Embryonic facial prominence (tissue), 1 donor: ENCODE measurements at regions not wholly inside any gene's neighbourhood (a gene's known extent, or its start where the extent isn't known, plus 50 kb on each side); places are given as distances from the start of the nearest gene placed in this dataset.

Experiments
- DNase-seq: peaks from one replicate; pipeline ENCODE4 v3.0.0-alpha.2; 2016; ENCODE audit errors: extremely low spot score

GRCh38 chr2:487186-488079 is 189.8 kb downstream of the TMEM18 start:
- no peak for DNase-seq

- no peak for DNase-seq
These were observed 190.8 kb downstream of the TMEM18 start for GRCh38 chr2:486371-486770.

DNA sequence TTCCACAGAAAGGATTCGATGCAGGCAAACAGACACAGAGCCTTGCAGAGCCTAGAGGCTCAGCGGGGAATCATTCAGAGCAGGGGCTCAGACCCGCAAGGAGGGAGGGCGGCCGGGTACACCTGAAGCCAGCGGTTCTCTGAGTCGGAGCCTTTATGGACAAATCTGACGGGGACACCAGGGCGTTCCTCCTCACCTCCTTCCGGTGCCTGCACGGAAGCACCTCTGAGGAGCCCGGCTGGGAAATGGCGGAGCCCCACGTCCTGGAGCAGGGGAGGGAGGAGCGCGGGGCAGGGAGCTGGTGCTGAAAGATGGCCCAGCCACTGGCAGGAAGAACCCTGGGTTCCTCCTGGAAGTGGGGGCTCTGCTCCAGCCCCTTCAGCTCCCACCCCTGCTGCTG is 193.5 kb upstream of the ALKAL2 start:
- DNase-seq = no peak

DNA sequence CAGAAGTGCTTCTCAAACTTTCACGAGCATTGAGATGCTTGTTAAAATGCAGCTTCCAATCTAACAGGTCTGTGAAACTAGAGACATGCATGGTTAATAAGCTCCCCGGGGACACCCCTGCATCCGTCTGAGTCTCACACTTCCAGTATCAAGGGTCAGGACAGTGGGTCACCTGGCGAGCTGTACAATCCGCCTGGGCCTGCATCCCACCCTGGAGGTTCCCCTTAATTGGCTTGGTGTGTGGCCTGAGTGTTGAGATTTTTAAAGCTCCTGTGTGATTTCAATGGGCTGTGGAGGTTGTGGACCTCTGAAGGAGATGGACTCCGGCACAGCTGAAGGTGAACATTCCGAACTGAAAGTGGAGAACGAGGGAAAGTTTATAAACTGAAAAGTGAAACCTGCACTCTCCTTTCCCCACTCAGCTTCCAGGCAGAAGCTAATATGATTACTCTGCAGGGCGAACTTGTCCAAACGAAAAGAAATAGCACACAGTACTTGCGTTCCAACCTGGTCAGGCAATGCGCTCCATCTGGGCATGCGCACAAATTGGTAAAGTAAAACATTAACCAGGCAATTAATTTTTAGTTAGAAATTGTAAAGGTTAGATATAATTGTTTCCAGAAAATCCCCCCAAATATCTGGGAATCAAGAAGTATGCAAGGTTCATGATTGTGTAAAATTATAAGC is 191.7 kb upstream of the ALKAL2 start:
- no peak for DNase-seq

- DNase-seq = no peak
These were observed 191.1 kb upstream of the ALKAL2 start for GRCh38 chr2:479031-479430.

GRCh38 chr2:471560-471959 is 183.7 kb upstream of the ALKAL2 start:
- no peak for DNase-seq

GRCh38 chr2:469514-469913 is 181.6 kb upstream of the ALKAL2 start:
- no peak for DNase-seq

DNA sequence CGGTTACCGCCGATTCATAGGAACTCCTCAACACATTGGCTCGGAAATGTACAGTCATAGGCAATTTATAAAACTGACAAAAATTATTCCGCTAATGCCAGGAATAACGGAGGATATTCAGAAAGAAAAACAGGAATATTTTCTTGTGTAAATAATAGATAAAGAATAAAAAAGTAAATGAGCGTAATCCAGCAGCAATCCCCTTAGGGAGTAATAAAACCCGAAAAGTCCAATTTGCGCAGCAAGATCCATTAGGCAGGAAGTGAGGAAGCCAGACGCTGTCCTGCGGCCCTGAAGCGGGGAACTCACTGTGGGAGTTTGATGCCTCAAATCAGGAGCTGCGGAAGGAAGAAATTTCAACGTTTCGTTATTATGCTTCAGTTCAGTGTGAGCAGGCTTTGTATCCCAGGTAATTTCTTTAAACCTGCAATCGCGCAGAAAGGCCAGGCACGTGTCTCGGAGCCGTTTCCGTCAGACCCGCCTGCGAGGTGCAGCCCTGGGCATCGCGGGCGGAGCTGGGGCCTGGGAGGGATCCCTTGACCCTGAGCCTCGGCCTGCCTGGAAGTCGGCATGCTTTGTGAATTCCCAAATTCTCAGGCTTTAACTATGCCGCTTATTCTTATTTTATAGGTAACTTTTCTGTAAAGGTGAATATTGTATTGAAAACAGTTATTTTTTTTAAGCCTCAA is 180.9 kb upstream of the ALKAL2 start:
- no peak for DNase-seq

DNA sequence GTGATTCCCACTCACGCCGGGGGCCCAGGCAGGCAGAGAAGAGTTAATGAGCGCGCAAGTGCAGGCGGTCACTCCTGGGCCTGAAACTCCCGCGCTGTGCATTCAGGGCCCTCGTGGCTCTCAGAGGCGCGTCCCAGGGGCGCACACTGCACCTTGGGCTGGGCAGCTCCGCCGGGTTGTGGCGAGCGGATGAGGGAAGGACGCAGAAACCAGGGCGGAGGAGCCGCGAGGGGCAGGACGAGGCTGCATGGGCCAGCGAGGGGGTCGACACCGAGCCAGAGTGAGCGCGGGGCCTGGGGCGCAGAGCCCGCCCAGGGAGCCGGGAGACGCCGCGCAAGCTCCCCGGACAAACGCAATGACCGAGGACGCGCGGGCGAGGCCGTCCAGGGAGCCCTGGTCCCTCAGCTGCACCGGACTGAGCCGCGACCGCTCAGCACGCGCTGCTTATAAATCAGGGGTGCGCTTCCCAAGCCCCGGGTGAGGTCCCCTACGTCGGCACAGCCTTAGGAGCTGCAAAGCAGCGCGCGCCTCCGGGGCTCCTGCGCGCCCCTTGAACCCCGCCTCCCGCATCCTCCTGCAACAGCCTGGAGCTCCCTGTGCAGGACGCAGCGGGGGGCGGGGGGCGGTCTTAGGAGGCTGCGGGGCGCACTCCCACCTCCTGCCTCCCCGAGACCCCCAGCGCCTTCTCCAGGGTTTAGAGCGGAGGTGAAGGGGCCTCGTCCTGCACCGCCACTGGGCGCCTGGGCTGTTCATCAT is 180.2 kb upstream of the ALKAL2 start:
- no peak for DNase-seq

GRCh38 chr2:467543-467891 is 179.6 kb upstream of the ALKAL2 start:
- DNase-seq = no peak

- DNase-seq = no peak
These were observed 179.2 kb upstream of the ALKAL2 start for GRCh38 chr2:467101-467500.

GRCh38 chr2:464562-465309 is 176.8 kb upstream of the ALKAL2 start:
- no peak for DNase-seq

DNA sequence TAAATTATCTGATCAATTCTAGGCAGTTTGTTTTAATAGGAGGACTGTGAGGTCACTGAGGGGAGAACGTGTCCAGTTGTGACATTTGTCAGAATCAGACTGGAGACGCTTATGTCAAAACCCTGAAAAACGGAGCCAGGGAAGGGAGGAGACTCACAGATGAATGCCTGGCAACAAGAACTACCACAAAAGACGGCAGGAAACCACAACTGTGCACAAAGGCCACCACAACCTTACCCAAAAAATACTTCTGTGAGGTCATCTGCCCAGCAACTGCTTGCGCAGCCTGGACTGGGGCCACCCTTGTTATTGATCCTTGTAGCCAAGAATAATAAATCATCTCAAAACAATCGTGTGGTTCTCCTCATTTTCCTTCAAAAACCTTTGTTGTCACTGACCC is 173.0 kb upstream of the ALKAL2 start:
- no peak for DNase-seq

GRCh38 chr2:459931-460330 is 172.0 kb upstream of the ALKAL2 start:
- DNase-seq = no peak

- no peak for DNase-seq
These were observed 170.5 kb upstream of the ALKAL2 start for GRCh38 chr2:458425-458815.

- DNase-seq = no peak
These were observed 170.0 kb upstream of the ALKAL2 start for GRCh38 chr2:457792-458424.

DNA sequence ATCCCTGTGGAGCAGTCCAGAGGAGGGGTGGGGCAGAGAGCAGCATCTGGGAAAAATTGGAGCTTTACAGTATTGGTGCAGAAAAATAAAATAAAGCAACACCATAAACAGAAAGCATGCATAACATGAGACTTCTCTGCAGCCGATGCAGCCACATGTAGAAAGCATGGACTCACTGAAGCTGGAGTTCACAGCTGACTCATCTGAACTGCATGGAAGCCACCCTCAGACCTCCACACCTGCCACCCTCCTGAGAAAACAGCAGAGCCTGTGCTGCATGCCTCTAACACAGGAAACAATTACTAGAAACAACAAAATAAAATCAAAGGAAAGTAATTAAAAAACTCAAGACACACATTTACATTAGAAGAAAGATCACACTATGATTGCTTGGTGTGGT is 169.4 kb upstream of the ALKAL2 start:
- DNase-seq = no peak

GRCh38 chr2:455913-456312 is 168.0 kb upstream of the ALKAL2 start:
- DNase-seq = no peak

GRCh38 chr2:455015-455705 is 167.3 kb upstream of the ALKAL2 start:
- no peak for DNase-seq

GRCh38 chr2:453132-453531 is 165.2 kb upstream of the ALKAL2 start:
- no peak for DNase-seq
